ENCODE measurements at regions not wholly inside any gene's neighbourhood (a gene's known extent, or its start where the extent isn't known, plus 50 kb on each side); places are given as distances from the start of the nearest gene placed in this dataset.
"Not testable (repeated sequence)": the region's sequence is repeated elsewhere in the genome, so short reads cannot be mapped to it uniquely, and the experiment has no call there.

- Histone ChIP-seq H3K4me3 (ENCODE audit: low read length in 2 of 2) (no peak overlapping the region), H3K27me3 (ENCODE audit: control insufficient read depth in 1 of 2, insufficient read depth in 2 of 2, low read length in 2 of 2) (no peaks in the 10 kb centered on the region), H3K4me1 (ENCODE audit: control insufficient read depth, insufficient read depth, low read length) (no peaks in the 10 kb centered on the region), H3K9ac (ENCODE audit: low read length in 2 of 2) (no peak overlapping the region), H3K36me3 (ENCODE audit: control insufficient read depth in 2 of 2, insufficient read depth in 2 of 2, low read length in 2 of 2) (no peaks in the 10 kb centered on the region), H3K9me3 (ENCODE audit: control insufficient read depth in 2 of 2, low read length in 2 of 2) (no peaks in the 10 kb centered on the region), H3K27ac (ENCODE audit: low read length) (no peak overlapping the region)
These were observed 146.7 kb upstream of the DST start for GRCh38 chr6:56789342-56789741.

- no peaks in the 10 kb centered on the region for H3K9me3 ChIP-seq (ENCODE audit: control insufficient read depth in 2 of 2, low read length in 2 of 2)
- no peak overlapping the region for H3K4me3 ChIP-seq (ENCODE audit: low read length in 2 of 2)
- no peak overlapping the region for H3K9ac ChIP-seq (ENCODE audit: low read length in 2 of 2)
- no peaks in the 10 kb centered on the region for H3K27me3 ChIP-seq (ENCODE audit: control insufficient read depth in 1 of 2, insufficient read depth in 2 of 2, low read length in 2 of 2)
- no peaks in the 10 kb centered on the region for H3K36me3 ChIP-seq (ENCODE audit: control insufficient read depth in 2 of 2, insufficient read depth in 2 of 2, low read length in 2 of 2)
- H3K27ac ChIP-seq (ENCODE audit: low read length): no peak overlapping the region
- no peaks in the 10 kb centered on the region for H3K4me1 ChIP-seq (ENCODE audit: control insufficient read depth, insufficient read depth, low read length)
These were observed 144.5 kb upstream of the DST start for GRCh38 chr6:56787209-56787608.

- Histone ChIP-seq H3K36me3 (ENCODE audit: control insufficient read depth in 2 of 2, insufficient read depth in 2 of 2, low read length in 2 of 2) (no peaks in the 10 kb centered on the region), H3K9ac (ENCODE audit: low read length in 2 of 2) (no peak overlapping the region), H3K4me3 (ENCODE audit: low read length in 2 of 2) (no peak overlapping the region), H3K4me1 (ENCODE audit: control insufficient read depth, insufficient read depth, low read length) (no peaks in the 10 kb centered on the region), H3K27me3 (ENCODE audit: control insufficient read depth in 1 of 2, insufficient read depth in 2 of 2, low read length in 2 of 2) (no peaks in the 10 kb centered on the region), H3K27ac (ENCODE audit: low read length) (no peak overlapping the region), H3K9me3 (ENCODE audit: control insufficient read depth in 2 of 2, low read length in 2 of 2) (no peaks in the 10 kb centered on the region)
These were observed 143.6 kb upstream of the DST start for GRCh38 chr6:56786256-56786655.

- not testable (repeated sequence) for H3K36me3 ChIP-seq (ENCODE audit: control insufficient read depth in 2 of 2, insufficient read depth in 2 of 2, low read length in 2 of 2); H3K27ac ChIP-seq (ENCODE audit: low read length); H3K4me1 ChIP-seq (ENCODE audit: control insufficient read depth, insufficient read depth, low read length); H3K9ac ChIP-seq (ENCODE audit: low read length in 2 of 2); H3K27me3 ChIP-seq (ENCODE audit: control insufficient read depth in 1 of 2, insufficient read depth in 2 of 2, low read length in 2 of 2); H3K9me3 ChIP-seq (ENCODE audit: control insufficient read depth in 2 of 2, low read length in 2 of 2); H3K4me3 ChIP-seq (ENCODE audit: low read length in 2 of 2)
These were observed 142.8 kb upstream of the DST start for GRCh38 chr6:56785536-56785935.

GRCh38 chr6:56780109-56780508, 137.4 kb upstream of the DST start:
- not testable (repeated sequence) for H3K9ac ChIP-seq (ENCODE audit: low read length in 2 of 2); H3K4me1 ChIP-seq (ENCODE audit: control insufficient read depth, insufficient read depth, low read length); H3K9me3 ChIP-seq (ENCODE audit: control insufficient read depth in 2 of 2, low read length in 2 of 2); H3K27ac ChIP-seq (ENCODE audit: low read length); H3K27me3 ChIP-seq (ENCODE audit: control insufficient read depth in 1 of 2, insufficient read depth in 2 of 2, low read length in 2 of 2); H3K4me3 ChIP-seq (ENCODE audit: low read length in 2 of 2); H3K36me3 ChIP-seq (ENCODE audit: control insufficient read depth in 2 of 2, insufficient read depth in 2 of 2, low read length in 2 of 2)

- H3K4me1 ChIP-seq (ENCODE audit: control insufficient read depth, insufficient read depth, low read length); H3K27ac ChIP-seq (ENCODE audit: low read length): not testable (repeated sequence)
These were observed 135.8 kb upstream of the DST start for GRCh38 chr6:56778503-56778902.

GRCh38 chr6:56775498-56776166, 132.9 kb upstream of the DST start:
- no peak overlapping the region for H3K9ac ChIP-seq (ENCODE audit: low read length in 2 of 2)
- H3K4me1 ChIP-seq (ENCODE audit: control insufficient read depth, insufficient read depth, low read length): no peaks in the 10 kb centered on the region
- H3K27ac ChIP-seq (ENCODE audit: low read length): no peak overlapping the region

More at GRCh38 chr6:56778503-56778902, 135.8 kb upstream of the DST start:
- H3K4me3 ChIP-seq (ENCODE audit: low read length in 2 of 2); H3K27me3 ChIP-seq (ENCODE audit: control insufficient read depth in 1 of 2, insufficient read depth in 2 of 2, low read length in 2 of 2); H3K9me3 ChIP-seq (ENCODE audit: control insufficient read depth in 2 of 2, low read length in 2 of 2); H3K9ac ChIP-seq (ENCODE audit: low read length in 2 of 2); H3K36me3 ChIP-seq (ENCODE audit: control insufficient read depth in 2 of 2, insufficient read depth in 2 of 2, low read length in 2 of 2): not testable (repeated sequence)

GRCh38 chr6:56772737-56773184, 130.1 kb upstream of the DST start:
- Histone ChIP-seq H3K9me3 (ENCODE audit: control insufficient read depth in 2 of 2, low read length in 2 of 2) (no peaks in the 10 kb centered on the region), H3K4me1 (ENCODE audit: control insufficient read depth, insufficient read depth, low read length) (no peaks in the 10 kb centered on the region), H3K4me3 (ENCODE audit: low read length in 2 of 2) (no peak overlapping the region), H3K9ac (ENCODE audit: low read length in 2 of 2) (no peak overlapping the region), H3K27me3 (ENCODE audit: control insufficient read depth in 1 of 2, insufficient read depth in 2 of 2, low read length in 2 of 2) (no peaks in the 10 kb centered on the region), H3K36me3 (ENCODE audit: control insufficient read depth in 2 of 2, insufficient read depth in 2 of 2, low read length in 2 of 2) (no peaks in the 10 kb centered on the region), H3K27ac (ENCODE audit: low read length) (no peak overlapping the region)

More at GRCh38 chr6:56775498-56776166, 132.9 kb upstream of the DST start:
- H3K36me3 ChIP-seq (ENCODE audit: control insufficient read depth in 2 of 2, insufficient read depth in 2 of 2, low read length in 2 of 2): no peaks in the 10 kb centered on the region
- no peak overlapping the region for H3K4me3 ChIP-seq (ENCODE audit: low read length in 2 of 2)
- no peaks in the 10 kb centered on the region for H3K9me3 ChIP-seq (ENCODE audit: control insufficient read depth in 2 of 2, low read length in 2 of 2)
- H3K27me3 ChIP-seq (ENCODE audit: control insufficient read depth in 1 of 2, insufficient read depth in 2 of 2, low read length in 2 of 2): no peaks in the 10 kb centered on the region

GRCh38 chr6:56771929-56772607, 129.4 kb upstream of the DST start:
- H3K27ac ChIP-seq (ENCODE audit: low read length): no peak overlapping the region
- no peak overlapping the region for H3K4me3 ChIP-seq (ENCODE audit: low read length in 2 of 2)
- no peak overlapping the region for H3K9ac ChIP-seq (ENCODE audit: low read length in 2 of 2)
- no peaks in the 10 kb centered on the region for H3K4me1 ChIP-seq (ENCODE audit: control insufficient read depth, insufficient read depth, low read length)
- H3K36me3 ChIP-seq (ENCODE audit: control insufficient read depth in 2 of 2, insufficient read depth in 2 of 2, low read length in 2 of 2): no peaks in the 10 kb centered on the region
- H3K27me3 ChIP-seq (ENCODE audit: control insufficient read depth in 1 of 2, insufficient read depth in 2 of 2, low read length in 2 of 2): no peaks in the 10 kb centered on the region
- no peaks in the 10 kb centered on the region for H3K9me3 ChIP-seq (ENCODE audit: control insufficient read depth in 2 of 2, low read length in 2 of 2)

GRCh38 chr6:56771189-56771588, 128.5 kb upstream of the DST start:
- peaks cover 7% of the 10 kb centered on the region for H3K4me1 ChIP-seq (ENCODE audit: control insufficient read depth, insufficient read depth, low read length)
- no peaks in the 10 kb centered on the region for H3K9me3 ChIP-seq (ENCODE audit: control insufficient read depth in 2 of 2, low read length in 2 of 2)
- no peak overlapping the region for H3K9ac ChIP-seq (ENCODE audit: low read length in 2 of 2)
- no peak overlapping the region for H3K27ac ChIP-seq (ENCODE audit: low read length)
- H3K4me3 ChIP-seq (ENCODE audit: low read length in 2 of 2): no peak overlapping the region
- no peaks in the 10 kb centered on the region for H3K27me3 ChIP-seq (ENCODE audit: control insufficient read depth in 1 of 2, insufficient read depth in 2 of 2, low read length in 2 of 2)
- H3K36me3 ChIP-seq (ENCODE audit: control insufficient read depth in 2 of 2, insufficient read depth in 2 of 2, low read length in 2 of 2): no peaks in the 10 kb centered on the region

GRCh38 chr6:56770011-56770520, 127.4 kb upstream of the DST start:
- Histone ChIP-seq H3K4me3 (ENCODE audit: low read length in 2 of 2) (no peak overlapping the region), H3K27ac (ENCODE audit: low read length) (no peak overlapping the region), H3K36me3 (ENCODE audit: control insufficient read depth in 2 of 2, insufficient read depth in 2 of 2, low read length in 2 of 2) (no peaks in the 10 kb centered on the region), H3K4me1 (ENCODE audit: control insufficient read depth, insufficient read depth, low read length) (peaks cover 8% of the 10 kb centered on the region), H3K27me3 (ENCODE audit: control insufficient read depth in 1 of 2, insufficient read depth in 2 of 2, low read length in 2 of 2) (no peaks in the 10 kb centered on the region), H3K9me3 (ENCODE audit: control insufficient read depth in 2 of 2, low read length in 2 of 2) (no peaks in the 10 kb centered on the region), H3K9ac (ENCODE audit: low read length in 2 of 2) (no peak overlapping the region)

All from stomach smooth muscle (tissue), 2 donors.